ENCODE measurements at regions not wholly inside any gene's neighbourhood (a gene's known extent, or its start where the extent isn't known, plus 50 kb on each side); places are given as distances from the start of the nearest gene placed in this dataset.

- Histone ChIP-seq H2BK5ac (ENCODE audit: insufficient read length, low read length) (no peak overlapping the region), H3K9me3 (ENCODE audit: control insufficient read depth, low read depth, low read length) (no peaks in the 10 kb centered on the region), H2AK5ac (ENCODE audit: insufficient read length, low read length) (no peak overlapping the region), H2BK120ac (ENCODE audit: low read depth, low read length, poor library complexity, severe bottlenecking) (no peak overlapping the region), H4K20me1 (ENCODE audit: control insufficient read depth, insufficient read depth, insufficient read length) (no peaks in the 10 kb centered on the region), H4K5ac (ENCODE audit: insufficient read length, low read depth, low read length) (no peak overlapping the region), H2BK20ac (ENCODE audit: low read depth, low read length, poor library complexity, severe bottlenecking) (no peak overlapping the region), H3K9ac (ENCODE audit: extremely low read depth, insufficient read length, low read length) (no peak overlapping the region), H3K18ac (ENCODE audit: insufficient read length, low read depth, low read length) (no peak overlapping the region), H3T11ph (ENCODE audit: low read length) (no peak overlapping the region), H3K56ac (ENCODE audit: insufficient read length, low read depth, low read length) (no peak overlapping the region), H2BK12ac (ENCODE audit: insufficient read length, low read depth, low read length) (no peak overlapping the region), H3K14ac (ENCODE audit: insufficient read depth, low read length) (no peak overlapping the region), H3K23ac (ENCODE audit: insufficient read length, low read depth, low read length) (no peak overlapping the region), H2BK15ac (ENCODE audit: low read depth, low read length) (no peak overlapping the region), H3K27me3 (ENCODE audit: insufficient read depth, low read length) (no peaks in the 10 kb centered on the region), H4K8ac (replicated peaks; ENCODE audit: insufficient read length, low read depth, low read length) (no peak overlapping the region), H3K27ac (ENCODE audit: insufficient read length, low read depth, low read length) (no peak overlapping the region), H3K4me2 (ENCODE audit: insufficient read depth, insufficient read length, low read length) (no peak overlapping the region), H3K79me2 (ENCODE audit: insufficient read depth, low read length) (no peaks in the 10 kb centered on the region), H3K79me1 (ENCODE audit: insufficient read depth, low read depth, low read length, poor library complexity, severe bottlenecking) (no peaks in the 10 kb centered on the region), H4K91ac (ENCODE audit: insufficient read length, low read depth, low read length) (no peak overlapping the region), H3K23me2 (ENCODE audit: insufficient read length, low read depth, low read length, poor library complexity, severe bottlenecking) (no peaks in the 10 kb centered on the region), H3K4me1 (ENCODE audit: insufficient read depth, low read length) (no peaks in the 10 kb centered on the region), H3K4ac (ENCODE audit: low read depth, low read length) (no peak overlapping the region), H2AFZ (ENCODE audit: low read length) (no peak overlapping the region)
- no peak overlapping the region for H3K27ac Mint-ChIP-seq
- DNase-seq = no peak
- TF ChIP-seq, protein P1, sequence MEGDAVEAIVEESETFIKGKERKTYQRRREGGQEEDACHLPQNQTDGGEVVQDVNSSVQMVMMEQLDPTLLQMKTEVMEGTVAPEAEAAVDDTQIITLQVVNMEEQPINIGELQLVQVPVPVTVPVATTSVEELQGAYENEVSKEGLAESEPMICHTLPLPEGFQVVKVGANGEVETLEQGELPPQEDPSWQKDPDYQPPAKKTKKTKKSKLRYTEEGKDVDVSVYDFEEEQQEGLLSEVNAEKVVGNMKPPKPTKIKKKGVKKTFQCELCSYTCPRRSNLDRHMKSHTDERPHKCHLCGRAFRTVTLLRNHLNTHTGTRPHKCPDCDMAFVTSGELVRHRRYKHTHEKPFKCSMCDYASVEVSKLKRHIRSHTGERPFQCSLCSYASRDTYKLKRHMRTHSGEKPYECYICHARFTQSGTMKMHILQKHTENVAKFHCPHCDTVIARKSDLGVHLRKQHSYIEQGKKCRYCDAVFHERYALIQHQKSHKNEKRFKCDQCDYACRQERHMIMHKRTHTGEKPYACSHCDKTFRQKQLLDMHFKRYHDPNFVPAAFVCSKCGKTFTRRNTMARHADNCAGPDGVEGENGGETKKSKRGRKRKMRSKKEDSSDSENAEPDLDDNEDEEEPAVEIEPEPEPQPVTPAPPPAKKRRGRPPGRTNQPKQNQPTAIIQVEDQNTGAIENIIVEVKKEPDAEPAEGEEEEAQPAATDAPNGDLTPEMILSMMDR (conservative IDR thresholded peaks at IDR 0.05) = no peak
- H3K27me3 Mint-ChIP-seq (ENCODE audit: low read depth) = no peaks in the 10 kb centered on the region; the same call in 1 of the 2 replicates
- no peak overlapping the region for H3K4me3 Mint-ChIP-seq
- no CpG with 5 or more reads among the region's 3 CpGs for WGBS (ENCODE audit: extremely low coverage, insufficient read length, low lambda C conversion rate)
- no peaks in the 10 kb centered on the region for H3K36me3 Mint-ChIP-seq (ENCODE audit: insufficient read depth in 1 of 3, low read depth in 3 of 3)
- H3K4me1 Mint-ChIP-seq = no peaks in the 10 kb centered on the region
- peaks cover 5 to 8% of the 10 kb centered on the region in 2 experiments; a peak in 3 of 5 replicates for H3K9me3 Mint-ChIP-seq
These were observed 203.9 kb upstream of the PLPP4 start for GRCh38 chr10:120253131-120253530.

Measured in H9 (cell line).